Ovary (tissue), 3 donors: ENCODE measurements at regions not wholly inside any gene's neighbourhood (a gene's known extent, or its start where the extent isn't known, plus 50 kb on each side); places are given as distances from the start of the nearest gene placed in this dataset.

Experiments used
- EP300 ChIP-seq: sonication (generic); formaldehyde crosslinking; IDR thresholded peaks from one replicate; pipeline ENCODE4 v1.6.1; 2017; ENCODE audit warnings: antibody characterized with exemption
- POLR2A ChIP-seq: fragments of 450-650 bp; IDR thresholded peaks from one replicate; pipeline ENCODE4 v1.6.1; 2017; ENCODE audit warnings: antibody characterized with exemption, mild to moderate bottlenecking, moderate library complexity
- TF ChIP-seq, protein P1 (sequence below), 3 donors: fragments of 450-650 bp in 2 of 3; fragments of 200-600 bp in 1 of 3; IDR thresholded peaks; one replicate each; pipeline versions ENCODE4 v1.5.1 to v1.8.0; 2016 to 2022; ENCODE audit warnings: antibody characterized with exemption in 3 of 3, mild to moderate bottlenecking in 1 of 3
- donor health status: DM: no; HTN: no; CAD: no.

DNA sequence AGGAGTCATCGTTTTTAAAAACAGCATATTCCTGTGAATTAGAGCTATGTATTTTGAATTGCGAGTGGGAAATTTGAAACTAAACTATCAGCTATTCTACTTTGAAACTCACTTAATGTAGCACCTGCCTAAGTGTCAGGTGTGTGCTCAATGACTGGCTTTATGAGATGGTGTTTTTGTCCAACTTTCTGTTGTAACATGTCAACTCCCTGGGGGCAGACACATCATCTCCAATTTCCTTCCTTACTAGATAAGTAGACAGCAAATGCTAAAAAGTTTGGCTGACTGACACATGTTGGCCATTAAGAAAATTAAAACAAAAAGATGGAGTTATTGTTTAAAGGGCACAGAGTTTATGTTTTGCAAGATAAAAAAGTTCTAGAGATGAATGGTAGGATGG is 226.9 kb downstream of the TFAP2B start:
- TF ChIP-seq POLR2A (no peak), EP300 (no peak)
- TF ChIP-seq, protein P1, sequence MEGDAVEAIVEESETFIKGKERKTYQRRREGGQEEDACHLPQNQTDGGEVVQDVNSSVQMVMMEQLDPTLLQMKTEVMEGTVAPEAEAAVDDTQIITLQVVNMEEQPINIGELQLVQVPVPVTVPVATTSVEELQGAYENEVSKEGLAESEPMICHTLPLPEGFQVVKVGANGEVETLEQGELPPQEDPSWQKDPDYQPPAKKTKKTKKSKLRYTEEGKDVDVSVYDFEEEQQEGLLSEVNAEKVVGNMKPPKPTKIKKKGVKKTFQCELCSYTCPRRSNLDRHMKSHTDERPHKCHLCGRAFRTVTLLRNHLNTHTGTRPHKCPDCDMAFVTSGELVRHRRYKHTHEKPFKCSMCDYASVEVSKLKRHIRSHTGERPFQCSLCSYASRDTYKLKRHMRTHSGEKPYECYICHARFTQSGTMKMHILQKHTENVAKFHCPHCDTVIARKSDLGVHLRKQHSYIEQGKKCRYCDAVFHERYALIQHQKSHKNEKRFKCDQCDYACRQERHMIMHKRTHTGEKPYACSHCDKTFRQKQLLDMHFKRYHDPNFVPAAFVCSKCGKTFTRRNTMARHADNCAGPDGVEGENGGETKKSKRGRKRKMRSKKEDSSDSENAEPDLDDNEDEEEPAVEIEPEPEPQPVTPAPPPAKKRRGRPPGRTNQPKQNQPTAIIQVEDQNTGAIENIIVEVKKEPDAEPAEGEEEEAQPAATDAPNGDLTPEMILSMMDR (IDR thresholded peaks at IDR 0.05): no peak
